ENCODE measurements at regions not wholly inside any gene's neighbourhood (a gene's known extent, or its start where the extent isn't known, plus 50 kb on each side); places are given as distances from the start of the nearest gene placed in this dataset.

DNA sequence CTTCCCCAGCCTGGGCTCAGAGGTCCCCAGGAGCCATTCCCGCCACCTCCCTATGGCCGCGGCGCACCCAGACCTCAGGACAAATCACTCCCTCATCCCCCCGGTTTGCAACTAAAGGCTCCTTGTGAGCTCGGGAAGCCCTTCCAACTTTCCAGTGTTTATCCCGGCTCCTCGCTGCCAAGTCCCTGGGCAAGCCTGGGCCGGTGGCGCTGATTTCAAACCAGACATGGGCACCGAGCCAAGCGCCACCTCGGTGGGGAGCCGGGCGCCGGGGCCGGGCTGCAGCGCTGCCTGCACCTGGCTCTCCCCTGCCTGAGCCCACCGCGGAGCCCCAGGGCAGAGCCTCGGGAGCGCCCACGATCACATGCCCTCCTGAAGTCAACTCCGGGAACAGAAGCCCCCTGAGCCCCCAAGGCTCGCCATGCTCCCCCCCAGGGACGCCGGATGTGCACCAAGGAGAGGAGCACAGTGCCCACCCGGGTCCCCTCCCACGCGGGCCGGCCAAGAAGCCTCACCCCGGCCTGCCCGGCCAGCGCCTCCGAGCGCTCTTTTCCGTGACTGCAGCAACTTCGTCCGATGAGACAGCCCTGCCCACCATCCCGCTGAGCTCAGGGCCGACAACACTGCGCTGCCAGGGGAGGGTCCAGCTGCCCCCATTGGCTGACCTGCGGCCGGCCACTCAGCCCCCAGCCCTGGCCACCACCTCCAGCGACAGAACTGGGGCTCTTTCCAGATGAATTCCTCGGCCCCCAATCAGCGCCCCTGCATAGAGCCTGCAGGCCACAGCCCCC lies 50.0 kb downstream of the NCOR2 start:
- peak; percentile 2 for ATAC-seq
- H3K4me2 ChIP-seq (ENCODE audit: low read length): peak overlapping the region; percentile 86
- peak; percentile 67 for DNase-seq
- ChIA-PET POLR2A (ENCODE audit: unreplicated experiment) (interaction anchor here (0.6 kb wide), 1 partner anchor 320 kb away, joined by 5 read pairs; no protein-coding TSS in a partner anchor), CTCF (interaction anchor here (0.5 to 0.9 kb wide), 2 partner anchors 129 to 253 kb away, joined by 3 read pairs; no protein-coding TSS in a partner anchor)
- H3F3A ChIP-seq (ENCODE audit: low read length, unreplicated experiment): peaks cover 7% of the 10 kb centered on the region
- peaks cover 20% of the 10 kb centered on the region; the same call in 1 of the 2 replicates for H4K20me1 ChIP-seq (ENCODE audit: low read length)
- no peaks in the 10 kb centered on the region for H3K9me3 ChIP-seq (ENCODE audit: low read length)
- H3K79me2 ChIP-seq (ENCODE audit: low read length): peaks cover 67% of the 10 kb centered on the region
- intact Hi-C loops (cut with micrococcal nuclease): loop anchor here (2.0 to 5.0 kb wide), 4 partner anchors 49 to 230 kb away; partner anchors contain the start of gene NCOR2
- peak overlapping the region; percentile 93 for H3K27ac ChIP-seq (ENCODE audit: low read length)
- TF ChIP-seq EZH2 (IDR thresholded peaks at IDR 0.05; ENCODE audit: low read length, unreplicated experiment) (no peak), EZH2phosphoT487 (IDR thresholded peaks at IDR 0.05; ENCODE audit: borderline replicate concordance, low read length) (no peak), CTCF (conservative IDR thresholded peaks at IDR 0.05; ENCODE audit: low read depth, low read length) (no peak)
- H3K4me3 ChIP-seq (ENCODE audit: low read length): peak overlapping the region; percentile 71
- H3K36me3 ChIP-seq (ENCODE audit: low read depth, low read length): no peaks in the 10 kb centered on the region
- BruUV-seq (replicated peaks): no TSS peak
- peaks cover 62% of the 10 kb centered on the region for H3K4me1 ChIP-seq (ENCODE audit: insufficient read depth, low read length)
- H3K9ac ChIP-seq (ENCODE audit: low read length): peak overlapping the region; percentile 70
- no peaks in the 10 kb centered on the region for H3K9me2 ChIP-seq (replicated peaks; ENCODE audit: low read length)
- peak overlapping the region; percentile 71 for H2AFZ ChIP-seq (ENCODE audit: low read length)
- no peaks in the 10 kb centered on the region for H3K27me3 ChIP-seq (ENCODE audit: low read length)

DNA sequence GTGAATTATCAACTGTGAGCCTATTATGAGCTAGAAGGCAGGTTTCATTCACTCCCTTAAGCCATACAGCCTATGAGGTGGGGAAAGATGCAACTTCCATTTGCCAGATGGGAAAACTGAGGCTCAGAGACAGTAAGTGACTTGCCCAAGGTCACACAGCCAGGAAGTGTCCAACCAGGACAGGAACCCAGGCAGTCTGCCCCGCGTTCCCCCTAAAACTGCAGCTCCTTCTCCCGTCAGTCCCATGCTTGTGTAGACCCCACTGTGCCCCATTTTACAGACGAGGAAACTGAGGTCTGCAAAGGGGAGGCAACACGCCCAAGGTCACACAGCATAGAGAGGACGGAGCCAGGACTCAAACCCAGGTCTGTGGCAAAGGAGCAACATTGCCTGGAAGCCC lies 50.6 kb downstream of the NCOR2 start:
- BruUV-seq (replicated peaks): TSS peak; percentile 10
- peaks cover 25% of the 10 kb centered on the region; the same call in 1 of the 2 replicates for H4K20me1 ChIP-seq (ENCODE audit: low read length)
- H3K9me3 ChIP-seq (ENCODE audit: low read length): no peaks in the 10 kb centered on the region
- POLR2A ChIA-PET (ENCODE audit: unreplicated experiment): no interaction called here
- CTCF ChIA-PET: interaction anchor here (0.5 kb wide), 1 partner anchor 253 kb away, joined by 3 read pairs; no protein-coding TSS in a partner anchor
- peak overlapping the region; percentile 71 for H3K4me3 ChIP-seq (ENCODE audit: low read length)
- no peak overlapping the region; the same call in 1 of the 2 replicates for H2AFZ ChIP-seq (ENCODE audit: low read length)
- H3K9me2 ChIP-seq (replicated peaks; ENCODE audit: low read length): no peaks in the 10 kb centered on the region
- no peaks in the 10 kb centered on the region for H3K27me3 ChIP-seq (ENCODE audit: low read length)
- TF ChIP-seq CTCF (conservative IDR thresholded peaks at IDR 0.05; ENCODE audit: low read depth, low read length) (no peak), EZH2phosphoT487 (IDR thresholded peaks at IDR 0.05; ENCODE audit: borderline replicate concordance, low read length) (no peak), EZH2 (IDR thresholded peaks at IDR 0.05; ENCODE audit: low read length, unreplicated experiment) (no peak)
- ATAC-seq: no peak
- peak overlapping the region; percentile 93 for H3K27ac ChIP-seq (ENCODE audit: low read length)
- intact Hi-C loops (cut with micrococcal nuclease): loop anchor here (5.0 kb wide), 1 partner anchor 230 kb away; no protein-coding TSS in a partner anchor
- H3K4me2 ChIP-seq (ENCODE audit: low read length): peak overlapping the region; percentile 86
- peaks cover 73% of the 10 kb centered on the region for H3K79me2 ChIP-seq (ENCODE audit: low read length)
- peaks cover 7% of the 10 kb centered on the region for H3F3A ChIP-seq (ENCODE audit: low read length, unreplicated experiment)
- no peak for DNase-seq
- peak overlapping the region; percentile 70 for H3K9ac ChIP-seq (ENCODE audit: low read length)
- H3K4me1 ChIP-seq (ENCODE audit: insufficient read depth, low read length): peaks cover 68% of the 10 kb centered on the region
- H3K36me3 ChIP-seq (ENCODE audit: low read depth, low read length): no peaks in the 10 kb centered on the region

Data from PC-3 (cell line).